HEK293 (cell line): ENCODE measurements at regions not wholly inside any gene's neighbourhood (a gene's known extent, or its start where the extent isn't known, plus 50 kb on each side); places are given as distances from the start of the nearest gene placed in this dataset.

ENCODE experiments used
- REPIN1 ChIP-seq: fragments of 450-650 bp; formaldehyde crosslinking; IDR thresholded peaks from 2 replicates; pipeline ENCODE4 v1.5.1; 2017; ENCODE audit warnings: missing biosample characterization, missing genetic modification characterization, low read depth
- ZNF138 ChIP-seq: fragments of 450-650 bp; formaldehyde crosslinking; IDR thresholded peaks from 2 replicates; pipeline ENCODE4 v1.5.1; 2016; ENCODE audit warnings: missing biosample characterization, missing genetic modification characterization, borderline replicate concordance
- ZNF202 ChIP-seq: fragments of 450-650 bp; formaldehyde crosslinking; IDR thresholded peaks from 2 replicates; pipeline ENCODE4 v1.5.1; 2016; ENCODE audit warnings: missing biosample characterization, missing genetic modification characterization, borderline replicate concordance
- ZNF350 ChIP-seq: fragments of 450-650 bp; formaldehyde crosslinking; IDR thresholded peaks from 2 replicates; pipeline ENCODE4 v1.5.0; 2017; ENCODE audit warnings: missing biosample characterization, mild to moderate bottlenecking, missing genetic modification characterization
- ZNF433 ChIP-seq: fragments of 450-650 bp; formaldehyde crosslinking; IDR thresholded peaks from 2 replicates; pipeline ENCODE4 v1.5.1; 2016; ENCODE audit warnings: missing biosample characterization, missing genetic modification characterization, low read depth
- ZNF768 ChIP-seq: fragments of 450-650 bp; formaldehyde crosslinking; IDR thresholded peaks from 2 replicates; pipeline ENCODE4 v1.5.1; 2018; ENCODE audit warnings: missing biosample characterization, mild to moderate bottlenecking, missing genetic modification characterization
- TF ChIP-seq, protein P1 (sequence below): fragments of 450-650 bp; formaldehyde crosslinking; IDR thresholded peaks from 2 replicates; pipeline ENCODE4 v1.5.1; 2016; ENCODE audit warnings: missing biosample characterization, missing genetic modification characterization
- TF ChIP-seq, protein P2 (sequence below): fragments of 450-650 bp; formaldehyde crosslinking; IDR thresholded peaks from 2 replicates; pipeline ENCODE4; 2016; ENCODE audit warnings: missing biosample characterization, missing genetic modification characterization

DNA sequence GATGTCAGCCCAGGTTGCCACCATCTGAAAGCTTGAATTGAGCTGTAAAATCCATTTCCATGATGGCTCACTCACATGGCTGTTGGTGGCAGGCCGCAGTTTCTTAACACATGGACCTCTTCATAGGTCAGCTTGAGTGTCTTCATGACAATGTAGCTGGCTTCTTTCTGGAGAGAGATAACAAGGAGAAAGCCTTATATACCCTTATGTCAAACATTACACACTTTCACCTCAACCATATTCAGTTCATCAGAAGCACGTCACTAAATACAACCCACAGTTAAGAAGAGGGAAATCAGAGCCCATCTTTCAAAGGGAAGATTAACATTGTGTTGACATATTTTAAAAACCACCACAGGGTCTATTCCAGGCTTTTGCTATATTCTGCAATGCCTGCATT is 604.4 kb downstream of the PRELID2 start:
- TF ChIP-seq, protein P1, sequence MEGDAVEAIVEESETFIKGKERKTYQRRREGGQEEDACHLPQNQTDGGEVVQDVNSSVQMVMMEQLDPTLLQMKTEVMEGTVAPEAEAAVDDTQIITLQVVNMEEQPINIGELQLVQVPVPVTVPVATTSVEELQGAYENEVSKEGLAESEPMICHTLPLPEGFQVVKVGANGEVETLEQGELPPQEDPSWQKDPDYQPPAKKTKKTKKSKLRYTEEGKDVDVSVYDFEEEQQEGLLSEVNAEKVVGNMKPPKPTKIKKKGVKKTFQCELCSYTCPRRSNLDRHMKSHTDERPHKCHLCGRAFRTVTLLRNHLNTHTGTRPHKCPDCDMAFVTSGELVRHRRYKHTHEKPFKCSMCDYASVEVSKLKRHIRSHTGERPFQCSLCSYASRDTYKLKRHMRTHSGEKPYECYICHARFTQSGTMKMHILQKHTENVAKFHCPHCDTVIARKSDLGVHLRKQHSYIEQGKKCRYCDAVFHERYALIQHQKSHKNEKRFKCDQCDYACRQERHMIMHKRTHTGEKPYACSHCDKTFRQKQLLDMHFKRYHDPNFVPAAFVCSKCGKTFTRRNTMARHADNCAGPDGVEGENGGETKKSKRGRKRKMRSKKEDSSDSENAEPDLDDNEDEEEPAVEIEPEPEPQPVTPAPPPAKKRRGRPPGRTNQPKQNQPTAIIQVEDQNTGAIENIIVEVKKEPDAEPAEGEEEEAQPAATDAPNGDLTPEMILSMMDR (tag by site-specific recombination), result no peak
- no peak for TF ChIP-seq ZNF433 (tag by site-specific recombination)
- no peak for TF ChIP-seq ZNF138 (tag by site-specific recombination)
- no peak for TF ChIP-seq ZNF350 (tag by site-specific recombination)
- TF ChIP-seq, protein P2, sequence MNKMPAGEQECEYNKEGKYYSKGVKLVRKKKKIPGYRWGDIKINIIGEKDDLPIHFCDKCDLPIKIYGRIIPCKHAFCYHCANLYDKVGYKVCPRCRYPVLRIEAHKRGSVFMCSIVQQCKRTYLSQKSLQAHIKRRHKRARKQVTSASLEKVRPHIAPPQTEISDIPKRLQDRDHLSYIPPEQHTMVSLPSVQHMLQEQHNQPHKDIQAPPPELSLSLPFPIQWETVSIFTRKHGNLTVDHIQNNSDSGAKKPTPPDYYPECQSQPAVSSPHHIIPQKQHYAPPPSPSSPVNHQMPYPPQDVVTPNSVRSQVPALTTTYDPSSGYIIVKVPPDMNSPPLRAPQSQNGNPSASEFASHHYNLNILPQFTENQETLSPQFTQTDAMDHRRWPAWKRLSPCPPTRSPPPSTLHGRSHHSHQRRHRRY (tag by site-specific recombination), result no peak
- TF ChIP-seq ZNF768 (tag by site-specific recombination), result no peak
- no peak for TF ChIP-seq REPIN1 (tag by site-specific recombination)
- TF ChIP-seq ZNF202 (tag by site-specific recombination), result no peak
